Esophagus mucosa (tissue), 1 donor: ENCODE measurements at regions not wholly inside any gene's neighbourhood (a gene's known extent, or its start where the extent isn't known, plus 50 kb on each side); places are given as distances from the start of the nearest gene placed in this dataset.
"Not testable (repeated sequence)": the region's sequence is repeated elsewhere in the genome, so short reads cannot be mapped to it uniquely, and the experiment has no call there.

ENCODE experiments used
- ATAC-seq: fragments of 200-7000 bp; cut with Tn5 transposase; one replicate; pipeline ENCODE4 v1.9.1; 2020
- donor health status: DM: yes; HTN: yes; CAD: no.

DNA sequence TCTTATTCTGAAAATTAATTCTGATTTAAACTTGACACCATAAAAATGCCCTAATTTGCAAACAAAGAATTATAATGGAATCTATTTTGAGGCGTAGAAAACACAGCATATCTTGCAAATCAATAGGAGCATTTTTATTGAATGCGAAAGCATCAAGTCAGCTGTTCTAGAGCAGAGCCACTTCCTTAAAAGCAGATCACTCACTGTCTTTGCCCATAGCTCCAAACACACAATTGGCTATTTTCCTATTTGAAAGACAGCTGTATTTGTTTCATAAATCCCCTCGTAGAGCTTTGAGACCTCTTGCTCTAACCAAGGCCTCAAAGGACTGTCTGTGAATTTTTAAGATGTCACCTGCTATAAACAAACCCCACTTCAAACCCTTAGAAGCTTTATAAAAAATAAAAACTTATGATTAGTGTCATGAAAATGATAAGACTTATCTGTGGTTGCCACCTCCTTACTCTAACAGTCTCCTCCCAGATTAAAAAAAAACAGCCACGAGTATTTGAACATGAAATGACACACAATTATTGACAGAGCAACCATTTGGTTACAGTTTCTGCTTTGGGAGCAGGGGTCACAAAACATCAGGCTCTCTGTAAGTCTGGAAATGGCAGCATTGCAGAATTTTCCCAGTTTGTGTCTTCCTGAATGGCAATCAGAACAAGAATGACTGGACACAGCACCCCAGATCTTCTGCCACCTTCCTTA lies 75.6 kb upstream of the RASEF start:
- no peak for ATAC-seq

DNA sequence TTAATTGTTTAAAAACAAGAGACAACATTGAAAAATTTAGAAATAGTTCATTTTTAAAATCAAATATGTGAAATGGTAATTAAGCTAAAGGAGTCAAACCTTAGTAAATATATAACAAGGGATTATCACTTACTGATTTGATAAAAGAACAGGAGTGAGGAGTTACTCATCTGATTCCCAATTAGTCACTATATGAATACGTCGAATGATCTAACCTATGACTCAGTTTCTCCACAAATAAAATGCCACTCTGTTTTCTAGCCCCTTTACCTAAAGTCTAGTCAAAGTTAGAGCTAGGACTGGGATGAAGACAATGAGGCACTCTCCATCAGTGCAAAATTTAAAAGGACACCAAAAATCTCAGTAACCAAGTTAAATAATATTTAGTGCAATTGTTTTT lies 70.4 kb upstream of the RASEF start:
- no peak for ATAC-seq

DNA sequence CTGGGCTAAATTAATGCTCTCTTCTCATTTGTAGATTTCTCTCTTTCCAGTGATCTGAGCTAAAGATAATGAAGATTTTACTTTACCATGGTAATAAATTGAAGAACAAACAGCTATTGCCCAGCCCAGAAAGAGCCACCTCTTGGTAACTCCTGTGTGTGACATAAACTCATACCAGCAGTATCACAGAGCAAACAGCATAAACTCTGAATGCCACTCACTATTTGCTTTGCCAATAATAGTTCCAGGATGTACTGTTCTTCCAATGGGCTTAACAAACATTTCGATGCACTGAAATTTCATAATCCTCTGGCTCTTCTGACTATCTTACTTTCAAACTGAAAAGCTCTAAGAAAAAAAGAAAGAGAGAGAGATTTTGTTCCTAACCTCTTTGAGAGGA lies 69.8 kb upstream of the RASEF start:
- ATAC-seq = no peak

DNA sequence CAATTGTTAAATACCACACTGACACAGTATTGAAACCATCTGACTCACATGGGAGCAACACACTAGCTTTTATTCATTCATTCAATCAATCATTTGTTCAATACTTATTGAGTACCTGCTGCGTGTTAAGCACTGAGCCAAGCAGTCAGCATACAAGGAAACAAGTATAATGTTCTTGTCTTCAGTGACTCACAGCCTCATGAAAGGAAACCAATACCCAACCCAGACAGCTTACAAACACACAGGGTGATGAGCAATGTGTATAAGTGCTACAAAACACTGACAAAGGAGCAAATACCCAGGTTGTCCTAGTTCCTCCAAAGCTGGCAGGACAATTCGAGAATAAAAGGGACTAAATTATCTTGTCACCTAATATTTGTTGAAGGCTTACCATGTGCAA lies 67.6 kb upstream of the RASEF start:
- peak; percentile 93 for ATAC-seq

DNA sequence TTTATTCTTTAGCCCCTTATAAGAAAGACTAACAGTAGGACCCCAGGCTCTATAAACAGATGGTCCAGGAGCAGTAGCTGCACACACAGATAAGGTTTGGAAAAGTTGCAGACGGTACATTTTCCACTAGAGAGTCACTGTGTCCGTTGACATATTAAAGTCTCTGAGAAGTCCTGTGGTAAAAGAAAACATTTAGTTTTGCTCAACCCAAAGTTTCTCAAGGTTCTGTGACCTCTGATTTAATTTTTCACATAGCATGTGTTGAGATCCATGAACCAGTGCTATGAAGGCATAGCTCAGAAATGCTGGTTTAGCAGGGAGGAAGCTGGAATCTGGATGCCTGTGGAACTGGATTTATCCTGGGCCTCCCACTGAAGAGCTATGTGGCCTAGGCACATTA lies 62.7 kb upstream of the RASEF start:
- ATAC-seq = no peak

DNA sequence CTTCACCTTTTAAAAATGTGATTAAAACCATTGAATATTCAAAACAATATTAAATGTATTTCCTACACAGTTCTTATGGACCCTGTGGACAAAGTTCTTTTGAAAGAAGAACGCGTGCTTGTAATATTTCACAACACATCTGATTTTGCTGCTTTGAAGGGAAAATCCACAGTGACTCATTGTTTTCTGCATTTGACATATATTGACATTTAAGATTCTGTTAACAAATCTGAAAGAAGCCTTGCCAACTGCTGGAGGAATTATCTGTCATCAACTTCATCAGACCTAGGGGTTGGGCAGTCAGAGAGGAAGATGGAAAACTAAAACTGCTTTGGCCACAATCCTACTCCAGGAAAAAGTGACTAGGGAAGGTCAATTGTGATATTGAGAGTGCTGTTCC lies 56.9 kb upstream of the RASEF start:
- no peak for ATAC-seq

DNA sequence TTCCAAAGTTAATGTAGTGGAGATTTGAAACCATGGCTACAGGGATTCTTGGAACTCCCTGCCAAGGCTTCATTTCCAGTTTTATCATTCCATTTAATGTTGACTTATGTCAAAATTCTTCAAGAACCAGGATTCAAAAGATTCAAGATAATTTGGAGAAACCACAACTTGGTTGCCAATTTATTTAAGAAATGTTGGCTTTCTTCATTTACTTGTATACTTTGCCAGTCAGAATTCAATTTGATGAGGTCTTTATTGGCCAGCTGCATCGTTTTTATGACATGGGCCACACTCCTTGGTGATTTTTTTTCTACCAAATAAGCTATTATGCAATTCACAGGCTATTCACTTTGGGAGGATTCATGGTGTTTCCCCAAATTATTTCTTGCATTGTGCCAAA lies 53.1 kb upstream of the RASEF start:
- ATAC-seq = no peak

DNA sequence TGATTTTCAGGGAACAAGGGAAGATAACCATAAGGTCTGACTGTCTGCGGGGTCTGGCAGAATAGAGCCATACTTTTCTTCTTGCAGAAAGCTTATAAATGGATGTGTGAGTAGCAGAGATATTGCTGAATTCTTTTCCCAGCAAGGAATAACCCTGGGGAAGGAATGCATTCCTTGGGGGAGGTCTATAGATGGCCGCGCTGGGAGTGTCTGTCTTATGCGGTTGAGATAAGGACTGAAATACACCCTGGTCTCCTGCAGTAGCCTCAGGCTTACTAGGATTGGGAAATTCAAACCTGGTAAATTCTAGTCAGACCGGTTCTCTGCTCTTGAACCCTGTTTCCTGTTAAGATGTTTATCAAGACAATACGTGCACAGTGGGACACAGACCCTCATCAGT lies 50.5 kb upstream of the RASEF start:
- ATAC-seq = not testable (repeated sequence)
